Inflammatory macrophage (primary cell): ENCODE measurements at regions not wholly inside any gene's neighbourhood (a gene's known extent, or its start where the extent isn't known, plus 50 kb on each side); places are given as distances from the start of the nearest gene placed in this dataset.
"Not testable (repeated sequence)": the region's sequence is repeated elsewhere in the genome, so short reads cannot be mapped to it uniquely, and the experiment has no call there.

Experiments used
- DNase-seq, 2 donors: peaks; one replicate each; pipeline ENCODE4 v3.0.0-alpha.2; 2020 to 2022

GRCh38 chr13:78978381-78978998 lies 319.5 kb upstream of the OBI1 start:
- DNase-seq: peak; percentile 70 to 72

GRCh38 chr13:78977311-78977710 lies 318.4 kb upstream of the OBI1 start:
- DNase-seq: no peak

GRCh38 chr13:78976696-78977095 lies 317.7 kb upstream of the OBI1 start:
- no peak for DNase-seq

GRCh38 chr13:78972561-78972960 lies 313.6 kb upstream of the OBI1 start:
- no peak for DNase-seq

GRCh38 chr13:78971355-78972025 lies 312.5 kb upstream of the OBI1 start:
- peak in 1 of 2 donors; percentile 2 for DNase-seq

GRCh38 chr13:78960881-78961280 lies 301.9 kb upstream of the OBI1 start:
- DNase-seq: no peak

- no peak for DNase-seq
Observed at GRCh38 chr13:78958006-78958405, 299.1 kb upstream of the OBI1 start.

GRCh38 chr13:78940455-78941130 lies 281.6 kb upstream of the OBI1 start:
- DNase-seq: no peak

GRCh38 chr13:78934336-78934735 lies 275.4 kb upstream of the OBI1 start:
- DNase-seq: no peak

GRCh38 chr13:78915015-78915414 lies 256.1 kb upstream of the OBI1 start:
- DNase-seq: no peak

GRCh38 chr13:78913656-78914055 lies 254.7 kb upstream of the OBI1 start:
- DNase-seq: no peak

GRCh38 chr13:78910147-78910546 lies 251.2 kb upstream of the OBI1 start:
- no peak for DNase-seq

GRCh38 chr13:78909276-78909675 lies 250.3 kb upstream of the OBI1 start:
- DNase-seq: no peak

- DNase-seq: no peak
Observed at GRCh38 chr13:78907006-78907405, 248.1 kb upstream of the OBI1 start.

GRCh38 chr13:78897200-78897599 lies 238.2 kb upstream of the OBI1 start:
- DNase-seq: no peak

GRCh38 chr13:78884571-78884970 lies 225.6 kb upstream of the OBI1 start:
- DNase-seq: no peak

- no peak for DNase-seq
Observed at GRCh38 chr13:78881751-78882150, 222.8 kb upstream of the OBI1 start.

GRCh38 chr13:78881054-78881453 lies 222.1 kb upstream of the OBI1 start:
- DNase-seq: no peak

GRCh38 chr13:78876915-78877549 lies 218.1 kb upstream of the OBI1 start:
- no peak for DNase-seq

- DNase-seq: no peak
Observed at GRCh38 chr13:78875792-78876580, 217.0 kb upstream of the OBI1 start.

GRCh38 chr13:78868991-78869390 lies 210.0 kb upstream of the OBI1 start:
- DNase-seq: no peak

GRCh38 chr13:78867655-78868054 lies 208.7 kb upstream of the OBI1 start:
- no peak for DNase-seq

- DNase-seq: not testable (repeated sequence)
Observed at GRCh38 chr13:78866076-78866475, 207.1 kb upstream of the OBI1 start.
